Myocyte (in vitro differentiated cells): ENCODE measurements at regions not wholly inside any gene's neighbourhood (a gene's known extent, or its start where the extent isn't known, plus 50 kb on each side); places are given as distances from the start of the nearest gene placed in this dataset.
"Not testable (repeated sequence)": the region's sequence is repeated elsewhere in the genome, so short reads cannot be mapped to it uniquely, and the experiment has no call there.

Source experiments
- DNase-seq: peaks from one replicate; pipeline ENCODE4 v3.0.0-alpha.2; 2012; ENCODE audit warnings: low read depth

DNA sequence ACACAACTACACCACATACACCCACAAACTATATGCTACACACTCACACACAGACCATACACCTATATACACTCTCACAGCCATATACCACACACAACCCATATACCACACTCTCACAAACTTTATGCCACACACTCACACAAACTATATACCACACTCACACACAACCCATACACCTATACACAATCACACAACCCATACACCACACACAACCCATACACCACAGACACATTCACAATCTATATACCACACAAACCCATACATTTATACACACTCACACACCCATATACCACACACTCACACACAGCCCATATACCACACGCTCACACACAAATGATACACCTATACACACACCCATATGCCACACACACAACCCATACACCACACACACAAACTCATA lies 163.3 kb downstream of the TMEM121 start:
- DNase-seq = no peak

DNA sequence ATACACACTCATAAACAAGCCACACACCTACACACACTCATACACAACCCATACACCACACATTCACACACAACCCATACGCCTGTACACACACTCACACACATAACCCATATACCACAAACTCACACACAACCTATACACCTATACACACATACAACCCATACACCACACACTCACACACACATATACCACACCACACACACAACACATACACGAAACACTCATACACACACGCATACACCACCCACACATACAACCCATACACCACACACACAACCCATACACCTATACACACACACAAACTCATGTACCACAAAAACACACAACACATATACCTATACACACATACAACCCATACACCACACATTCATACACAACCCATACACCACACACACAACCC lies 164.3 kb downstream of the TMEM121 start:
- DNase-seq = no peak

DNA sequence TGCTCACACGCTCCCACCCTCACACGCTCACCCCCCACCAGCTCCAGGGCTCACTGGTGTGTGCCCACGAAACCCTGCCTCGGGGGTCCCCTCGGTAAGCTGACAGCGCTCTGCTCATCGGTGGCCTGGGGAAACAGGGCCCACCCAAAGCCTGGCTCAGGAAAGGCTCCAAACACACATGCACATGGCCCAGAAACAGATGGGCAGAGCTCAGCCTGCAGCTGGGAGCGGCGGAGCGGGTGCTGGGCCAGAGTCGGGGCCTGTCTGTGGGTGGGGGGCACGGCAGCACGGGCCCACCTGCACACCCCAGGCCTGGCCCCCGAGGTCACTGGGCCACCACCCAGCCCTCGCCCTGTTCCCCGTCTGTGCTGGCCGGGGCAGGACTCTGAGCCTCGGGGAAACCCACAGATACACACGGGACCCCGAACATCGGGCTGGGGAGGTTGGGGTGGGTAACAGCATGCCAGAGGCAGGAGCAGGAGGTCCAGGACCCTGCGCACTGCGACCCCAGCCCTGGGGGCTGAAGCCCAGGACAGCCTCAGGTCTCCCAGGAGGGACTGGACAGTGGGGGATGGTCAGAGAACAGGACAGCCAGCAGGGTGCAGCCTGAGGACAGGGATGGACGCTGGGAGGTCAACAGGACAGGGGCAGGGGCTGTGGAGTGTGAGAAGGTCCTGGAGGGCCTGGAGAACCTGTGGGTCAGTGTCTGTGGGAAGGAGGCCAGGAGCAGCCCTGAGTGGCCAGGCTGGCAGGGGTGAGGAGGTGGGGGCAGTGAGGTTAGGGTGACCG lies 165.1 kb downstream of the TMEM121 start:
- not testable (repeated sequence) for DNase-seq

DNA sequence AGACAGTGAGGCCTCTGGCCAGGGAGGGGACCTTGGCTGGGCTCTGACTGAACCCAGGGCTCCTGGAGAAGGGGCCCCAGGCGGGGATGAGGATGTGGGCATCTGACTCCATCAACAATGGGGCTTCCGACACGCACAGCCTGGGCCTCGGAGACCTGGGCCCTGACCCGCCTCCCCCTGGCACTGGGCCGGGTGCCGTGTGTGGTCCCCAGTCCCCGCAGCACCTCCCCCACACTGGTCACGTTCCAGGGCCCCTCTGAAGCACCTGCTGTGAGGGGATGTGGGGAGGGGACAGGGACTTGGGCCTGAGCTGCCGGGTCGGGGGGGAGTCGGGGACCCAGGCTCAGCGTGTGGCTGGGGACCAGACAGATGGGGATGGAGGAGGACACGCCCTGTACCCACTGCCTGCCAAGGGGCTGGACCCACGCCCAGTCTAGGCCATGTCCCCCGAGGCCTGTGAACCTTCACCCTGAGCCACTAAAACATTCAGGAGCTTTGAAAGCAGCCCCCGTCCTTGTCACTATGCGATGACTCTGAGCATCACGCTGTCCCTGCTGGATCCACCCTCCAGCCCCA lies 165.8 kb downstream of the TMEM121 start:
- not testable (repeated sequence) for DNase-seq

DNA sequence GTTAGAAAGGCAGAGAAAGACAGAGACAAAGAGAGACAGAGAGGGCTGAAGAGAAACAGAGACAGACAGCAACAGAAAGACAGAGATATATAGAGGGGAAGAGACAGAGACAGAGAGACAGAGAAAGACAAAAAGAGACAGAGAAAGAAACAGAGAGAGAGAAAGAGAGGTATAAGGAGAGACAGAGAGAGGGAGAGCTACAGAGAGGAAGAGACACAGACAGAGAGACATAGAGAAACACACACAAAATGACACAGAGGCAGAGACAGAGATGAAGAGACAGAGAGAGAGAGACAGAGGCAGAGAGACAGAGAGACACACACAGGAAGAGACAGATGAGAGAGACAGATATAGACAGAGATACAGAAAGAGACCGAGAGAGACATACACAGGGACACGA lies 168.6 kb downstream of the TMEM121 start:
- DNase-seq = no peak

DNA sequence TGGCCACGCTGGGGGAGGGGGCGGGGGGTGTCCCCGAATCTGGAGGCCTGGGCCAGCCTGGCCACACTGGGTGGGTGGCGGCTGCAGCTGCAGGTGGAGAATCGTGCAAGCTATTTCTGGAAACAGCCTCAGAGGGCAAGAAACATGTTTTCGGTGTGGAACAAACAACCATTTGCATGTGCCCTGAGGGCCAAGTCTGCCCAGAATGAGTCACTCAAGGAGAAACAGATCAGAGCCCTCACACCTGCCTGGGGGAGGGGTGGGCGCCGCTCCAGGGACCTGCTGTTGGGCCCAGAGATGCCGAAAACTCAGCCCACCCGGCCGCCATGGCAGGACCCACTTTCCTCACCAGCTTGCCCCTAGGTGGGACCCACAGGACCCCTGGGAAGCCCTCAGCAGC lies 170.0 kb downstream of the TMEM121 start:
- not testable (repeated sequence) for DNase-seq

DNA sequence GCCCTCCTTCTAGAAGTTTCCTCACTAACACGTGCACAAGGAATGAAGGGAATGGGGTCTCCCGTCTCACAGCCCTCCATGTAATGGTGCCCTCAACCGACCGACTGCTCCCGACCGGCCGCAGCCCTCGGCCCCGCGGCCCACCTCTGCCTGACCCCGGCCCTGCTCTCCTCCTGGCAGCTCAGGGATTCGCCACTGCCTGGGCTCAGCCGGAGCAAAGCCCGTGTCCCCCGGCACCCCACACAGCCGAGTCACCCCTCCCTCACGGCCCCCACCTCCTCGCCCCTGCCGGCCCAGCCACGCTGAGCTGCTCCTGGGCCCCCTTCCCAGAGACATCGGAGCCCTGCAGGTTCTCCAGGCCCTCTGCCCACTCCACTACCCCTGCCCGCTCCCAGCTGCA lies 171.0 kb downstream of the TMEM121 start:
- DNase-seq = not testable (repeated sequence)

DNA sequence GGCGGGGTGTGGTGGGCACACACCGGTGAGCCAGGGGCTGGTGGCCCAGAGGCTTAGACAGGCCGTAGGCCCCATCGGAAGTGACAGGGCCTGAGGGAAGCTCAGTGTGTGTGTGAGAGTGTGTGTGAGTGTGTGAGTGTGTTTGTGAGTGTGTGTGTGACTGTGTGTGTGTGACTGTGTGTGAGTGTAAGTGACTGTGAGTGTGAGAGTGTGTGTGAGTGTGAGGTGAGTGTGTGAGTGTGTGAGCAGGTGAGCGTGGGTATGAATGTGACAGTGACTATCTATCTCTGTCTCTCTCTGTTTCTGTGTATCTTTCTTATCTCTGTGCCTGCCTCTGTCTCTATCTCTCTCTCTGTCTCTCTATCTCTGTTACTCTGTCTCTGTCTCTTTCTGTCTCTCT lies 171.6 kb downstream of the TMEM121 start:
- DNase-seq = not testable (repeated sequence)

DNA sequence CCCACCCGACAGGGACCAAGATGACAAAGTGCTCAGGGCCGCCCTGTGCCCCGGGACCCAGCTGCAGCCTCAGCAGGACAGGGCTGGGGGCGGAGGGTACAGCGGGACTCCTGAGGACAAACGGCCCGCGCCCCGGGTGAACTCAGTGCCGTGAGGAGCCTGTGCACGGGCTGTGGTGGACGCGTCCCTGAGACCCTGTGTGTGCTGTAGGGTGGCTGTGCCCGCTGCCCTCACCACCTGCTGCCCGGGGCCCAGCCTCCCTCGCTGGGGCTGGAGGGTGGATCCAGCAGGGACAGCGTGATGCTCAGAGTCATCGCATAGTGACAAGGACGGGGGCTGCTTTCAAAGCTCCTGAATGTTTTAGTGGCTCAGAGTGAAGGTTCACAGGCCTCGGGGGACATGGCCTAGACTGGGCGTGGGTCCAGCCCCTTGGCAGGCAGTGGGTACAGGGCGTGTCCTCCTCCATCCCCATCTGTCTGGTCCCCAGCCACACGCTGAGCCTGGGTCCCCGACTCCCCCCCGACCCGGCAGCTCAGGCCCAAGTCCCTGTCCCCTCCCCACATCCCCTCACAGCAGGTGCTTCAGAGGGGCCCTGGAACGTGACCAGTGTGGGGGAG lies 172.7 kb downstream of the TMEM121 start:
- not testable (repeated sequence) for DNase-seq

DNA sequence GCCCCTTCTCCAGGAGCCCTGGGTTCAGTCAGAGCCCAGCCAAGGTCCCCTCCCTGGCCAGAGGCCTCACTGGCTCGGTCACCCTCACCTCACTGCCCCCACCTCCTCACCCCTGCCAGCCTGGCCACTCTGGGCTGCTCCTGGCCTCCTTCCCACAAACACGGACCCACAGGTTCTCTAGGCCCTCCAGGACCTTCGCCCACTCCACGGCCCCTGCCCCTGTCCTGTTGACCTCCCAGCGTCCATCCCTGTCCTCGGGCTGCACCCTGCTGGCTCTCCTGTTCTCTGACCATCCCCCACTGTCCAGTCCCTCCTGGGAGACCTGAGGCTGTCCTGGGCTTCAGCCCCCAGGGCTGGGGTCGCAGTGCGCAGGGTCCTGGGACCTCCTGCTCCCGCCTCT lies 173.3 kb downstream of the TMEM121 start:
- not testable (repeated sequence) for DNase-seq

DNA sequence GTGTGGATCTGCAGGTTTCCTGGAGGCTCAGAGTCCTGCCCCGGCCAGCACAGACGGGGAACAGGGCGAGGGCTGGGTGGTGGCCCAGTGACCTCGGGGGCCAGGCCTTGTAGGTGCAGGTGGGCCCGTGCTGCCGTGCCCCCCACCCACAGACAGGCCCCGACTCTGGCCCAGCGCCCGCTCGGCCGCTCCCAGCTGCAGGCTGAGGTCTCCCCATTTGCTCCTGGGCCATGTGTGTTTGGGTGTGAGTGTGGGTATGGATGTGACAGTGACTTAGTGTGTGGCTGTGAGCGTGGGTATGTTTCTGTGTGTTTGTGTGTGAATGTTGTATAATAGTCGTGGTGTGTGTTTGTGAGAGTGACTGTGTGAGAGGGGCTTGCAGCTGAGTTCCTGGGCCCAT lies 173.8 kb downstream of the TMEM121 start:
- DNase-seq = not testable (repeated sequence)

DNA sequence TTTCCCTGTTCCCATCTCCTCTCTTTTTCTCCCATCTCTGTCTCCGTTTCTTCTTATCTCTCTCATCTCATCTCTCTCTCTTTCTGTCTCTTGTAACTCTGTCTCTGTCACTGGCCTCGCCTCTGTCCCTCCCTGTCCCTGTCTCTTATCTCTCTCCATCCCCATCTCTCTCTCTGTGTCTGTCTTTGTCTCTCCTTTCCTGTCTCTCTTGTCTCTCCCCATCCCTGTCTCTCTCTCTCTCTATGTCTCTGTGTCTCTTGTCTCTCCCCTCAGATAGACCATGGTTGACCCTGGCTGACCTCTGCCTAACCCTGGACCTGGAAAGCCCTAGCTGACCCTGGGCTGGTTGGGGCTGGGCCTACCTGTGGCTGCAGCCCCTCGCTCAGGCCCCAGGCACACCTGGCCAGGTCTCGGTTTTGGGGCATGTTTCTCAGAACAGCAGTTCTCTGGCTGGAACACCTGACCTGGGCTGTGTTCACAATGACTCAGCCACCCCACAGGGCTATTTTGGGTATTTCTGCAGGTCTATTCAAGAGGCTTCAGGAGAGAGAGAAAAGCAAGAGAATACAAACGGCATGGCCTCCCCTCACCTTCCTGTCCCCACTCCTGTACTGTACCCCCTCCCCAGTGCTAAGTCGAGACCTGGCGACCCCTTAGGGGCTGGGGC lies 174.4 kb downstream of the TMEM121 start:
- no peak for DNase-seq

DNA sequence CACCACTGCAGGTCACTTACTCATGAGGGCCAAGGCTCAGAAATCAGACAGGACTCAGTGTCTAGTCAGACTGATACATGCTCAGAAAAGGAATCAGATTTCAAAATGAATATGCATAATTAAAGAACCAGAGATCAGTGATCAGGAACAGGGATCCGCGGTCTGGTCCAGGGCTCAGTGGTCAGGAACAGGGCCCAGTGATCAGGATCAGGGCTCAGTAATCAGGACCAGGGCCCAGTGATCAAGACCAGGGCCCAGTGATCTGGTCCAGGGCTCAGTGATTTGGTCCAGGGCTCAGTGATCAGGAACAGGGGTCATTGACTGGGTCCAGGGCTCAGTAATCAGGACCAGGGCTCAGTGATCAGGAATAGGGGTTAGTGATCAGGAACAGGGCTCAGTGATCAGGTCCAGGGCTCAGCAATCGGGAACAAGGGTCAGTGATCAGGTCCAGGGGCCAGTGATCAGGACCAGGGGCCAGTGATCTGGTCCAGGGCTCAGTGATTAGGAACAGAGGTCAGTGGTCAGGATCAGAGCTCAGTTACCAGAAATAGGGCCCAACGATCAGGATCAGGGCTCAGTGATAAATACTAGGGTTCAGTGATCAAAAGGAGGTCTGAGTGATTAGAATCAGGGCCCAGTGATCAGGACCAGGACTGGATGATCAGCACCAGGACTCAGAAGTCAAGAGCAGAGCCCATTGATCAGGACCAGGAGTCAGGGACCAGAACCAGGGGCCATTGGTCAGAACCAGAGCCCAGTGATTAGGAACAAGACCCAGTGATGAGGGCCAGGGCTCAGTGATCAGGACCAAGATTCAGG lies 175.3 kb downstream of the TMEM121 start:
- no peak for DNase-seq

DNA sequence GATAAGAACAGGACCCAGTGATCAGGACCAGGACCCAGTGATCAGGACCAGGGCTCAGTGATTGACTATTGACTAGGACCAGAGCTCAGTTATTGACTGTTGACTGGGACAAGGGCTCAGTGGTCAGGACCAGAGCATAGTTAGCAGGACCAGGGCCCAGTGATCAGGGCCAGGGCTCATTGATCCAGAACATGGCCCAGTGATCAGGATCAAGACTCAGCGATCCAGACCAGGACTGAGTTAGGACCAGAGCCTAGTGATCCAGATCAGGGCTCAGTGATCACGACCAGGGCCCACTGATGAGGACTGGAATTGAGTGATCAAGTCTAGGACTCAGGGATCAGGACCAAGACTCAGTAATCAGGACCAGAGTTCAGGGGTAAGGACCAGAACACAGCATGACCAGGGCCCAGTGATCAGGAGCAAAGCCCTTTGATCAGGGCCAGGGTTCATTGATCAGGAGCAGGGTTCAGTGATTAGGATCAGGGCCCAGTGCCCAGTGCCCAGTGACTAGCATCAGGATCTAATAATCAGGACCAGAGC lies 176.0 kb downstream of the TMEM121 start:
- no peak for DNase-seq

DNA sequence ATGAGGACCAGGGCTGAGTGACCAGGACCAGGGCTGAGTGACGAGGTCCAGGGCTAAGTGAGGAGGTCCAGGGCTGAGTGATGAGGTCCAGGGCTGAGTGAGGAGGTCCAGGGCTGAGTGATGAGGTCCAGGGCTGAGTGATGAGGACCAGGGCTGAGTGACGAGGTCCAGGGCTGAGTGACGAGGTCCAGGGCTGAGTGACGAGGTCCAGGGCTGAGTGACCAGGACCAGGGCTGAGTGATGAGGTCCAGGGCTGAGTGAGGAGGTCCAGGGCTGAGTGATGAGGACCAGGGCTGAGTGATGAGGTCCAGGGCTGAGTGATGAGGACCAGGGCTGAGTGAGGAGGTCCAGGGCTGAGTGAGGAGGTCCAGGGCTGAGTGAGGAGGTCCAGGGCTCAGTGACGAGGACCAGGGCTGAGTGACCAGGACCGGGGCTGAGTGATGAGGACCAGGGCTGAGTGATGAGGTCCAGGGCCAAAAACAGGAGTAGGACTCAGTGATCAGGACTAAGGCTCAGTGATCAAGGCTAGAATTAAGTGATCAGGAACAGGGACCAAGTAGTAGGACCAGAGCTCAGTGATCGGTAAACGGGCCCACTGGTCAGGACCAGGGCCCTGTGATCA lies 176.8 kb downstream of the TMEM121 start:
- DNase-seq = not testable (repeated sequence)

DNA sequence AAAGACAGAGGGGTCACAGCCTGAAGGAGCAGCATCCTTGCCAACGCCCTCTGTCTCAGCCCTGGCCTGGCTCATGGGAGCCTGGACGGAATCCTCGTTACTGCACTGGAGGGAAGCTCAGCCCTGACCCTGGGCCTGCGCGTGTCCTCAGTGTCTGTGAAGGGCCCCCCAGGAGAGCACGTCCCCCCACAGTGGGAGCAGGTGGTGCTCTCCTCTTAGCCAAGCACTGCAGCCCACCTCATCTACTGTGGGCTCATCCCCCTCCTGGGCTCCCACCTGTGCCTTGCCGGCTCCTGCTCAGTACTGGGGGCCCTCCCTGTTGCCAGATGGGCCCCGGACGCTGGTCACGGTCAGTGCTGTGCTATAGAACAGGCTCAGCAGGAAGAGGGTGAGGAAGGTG lies 177.7 kb downstream of the TMEM121 start:
- DNase-seq = not testable (repeated sequence)

DNA sequence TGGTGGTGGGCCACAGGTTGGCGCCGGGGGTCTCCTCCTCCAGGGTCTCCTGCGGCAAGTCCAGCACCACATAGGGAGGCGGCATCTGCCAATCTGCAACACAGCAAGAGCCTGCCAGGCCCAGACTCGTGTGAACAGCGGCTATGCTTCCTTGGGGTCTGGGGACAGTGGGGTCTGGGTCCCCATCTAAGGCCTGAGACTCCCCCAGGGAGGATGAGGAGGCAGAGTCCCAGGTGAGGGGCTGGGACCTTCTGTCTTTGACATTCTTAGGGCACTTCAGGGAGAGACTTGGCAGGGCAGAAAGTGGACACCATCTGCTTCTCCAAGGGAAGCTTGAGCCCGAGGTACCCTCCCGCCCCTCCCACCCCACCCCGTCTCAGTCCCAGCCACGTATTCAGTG lies 178.1 kb downstream of the TMEM121 start:
- not testable (repeated sequence) for DNase-seq

DNA sequence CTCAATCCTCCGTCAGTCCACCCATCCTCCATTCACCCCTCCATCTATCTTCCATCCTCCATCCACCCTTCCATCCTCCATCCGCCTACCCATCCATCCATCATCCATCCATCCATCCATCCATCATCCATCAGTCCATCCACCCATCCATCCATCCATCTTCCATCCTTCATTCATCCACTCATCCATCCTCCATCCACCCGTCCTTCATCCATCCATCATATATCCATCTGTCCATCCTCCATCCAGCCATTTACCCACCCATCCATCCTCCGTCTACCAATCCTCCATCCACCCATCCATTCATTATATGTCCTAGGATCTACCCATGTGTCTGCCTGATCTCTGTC lies 179.1 kb downstream of the TMEM121 start:
- not testable (repeated sequence) for DNase-seq

DNA sequence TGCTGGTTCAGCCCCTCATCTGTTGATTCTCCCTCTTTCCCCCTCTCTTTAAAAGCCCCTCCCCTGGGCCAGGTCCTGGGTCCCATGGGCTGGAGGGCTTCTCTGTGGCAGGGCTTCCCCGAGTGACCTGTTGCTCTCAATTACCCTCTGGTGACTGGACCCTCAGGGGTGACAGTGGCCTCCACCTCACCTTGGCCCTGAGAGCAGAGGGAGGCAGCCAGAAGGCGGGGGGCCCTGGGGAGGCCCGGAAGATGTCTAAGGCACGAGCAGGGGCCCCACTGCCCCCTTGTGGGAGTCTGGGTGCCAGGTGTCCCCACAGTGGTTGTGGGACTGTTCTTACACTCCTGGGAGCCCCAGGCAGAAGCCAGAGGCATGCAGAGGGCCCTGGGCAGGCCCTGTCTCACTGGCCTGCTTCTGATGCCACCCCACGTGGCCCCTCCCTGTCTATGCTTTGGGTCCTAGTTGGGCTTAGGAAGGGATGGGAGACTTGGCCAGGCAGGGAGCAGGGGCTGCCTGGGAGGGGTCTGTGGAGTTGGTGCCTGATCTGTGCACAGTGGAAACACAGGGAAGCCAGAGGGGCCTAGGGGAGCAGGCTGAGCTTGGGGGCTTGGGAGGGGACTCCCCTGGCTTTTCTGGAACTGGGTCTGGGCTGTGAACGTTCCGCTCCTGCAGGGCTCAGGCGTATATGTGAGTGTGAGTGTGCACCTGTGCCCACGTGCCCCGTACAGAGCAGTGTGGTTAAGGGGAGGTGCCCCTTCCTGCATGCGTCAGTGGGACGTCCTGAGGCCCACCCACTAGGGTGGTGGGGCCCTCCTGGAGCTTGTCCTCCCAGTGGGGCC lies 179.7 kb downstream of the TMEM121 start:
- not testable (repeated sequence) for DNase-seq

DNA sequence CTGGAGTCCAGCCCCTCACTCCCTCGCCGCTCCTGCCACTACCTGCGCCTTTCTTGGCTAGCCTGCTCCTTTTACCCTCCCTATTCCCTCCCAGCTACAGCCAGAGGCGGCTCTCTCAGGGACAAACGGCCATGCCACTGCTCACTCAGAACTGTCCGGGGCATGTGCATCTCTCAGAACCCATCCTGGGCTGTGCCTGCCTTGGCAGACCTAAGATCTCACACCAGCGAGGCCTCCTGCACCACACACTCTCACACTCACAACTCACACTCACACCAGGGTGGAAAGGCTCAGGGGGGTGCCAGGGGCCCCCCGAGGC lies 180.3 kb downstream of the TMEM121 start:
- not testable (repeated sequence) for DNase-seq
